ENCODE measurements at regions not wholly inside any gene's neighbourhood (a gene's known extent, or its start where the extent isn't known, plus 50 kb on each side); places are given as distances from the start of the nearest gene placed in this dataset.

GRCh38 chr5:97412959-97413358, 229.9 kb upstream of the RIOK2 start:
- no peak for TF ChIP-seq CTCF (IDR thresholded peaks at IDR 0.05; ENCODE audit: insufficient read depth, low read depth, low read length)
- no peak for TF ChIP-seq EZH2 (IDR thresholded peaks at IDR 0.05; ENCODE audit: insufficient read depth, low read length)
